NCI-H2196 treated with DMSO at 0.1 percent for 48 hours (cell line): ENCODE measurements at regions not wholly inside any gene's neighbourhood (a gene's known extent, or its start where the extent isn't known, plus 50 kb on each side); places are given as distances from the start of the nearest gene placed in this dataset.
A peak's percentile ranks its signal among the peaks of the same experiment; 100 is the strongest.
"Not testable (repeated sequence)": the region's sequence is repeated elsewhere in the genome, so short reads cannot be mapped to it uniquely, and the experiment has no call there.

Source experiments
- DNase-seq: peaks from one replicate; lab custom pipeline; 2025; ENCODE audit not compliant: unreplicated experiment; lab: John Stamatoyannopoulos, UW

DNA sequence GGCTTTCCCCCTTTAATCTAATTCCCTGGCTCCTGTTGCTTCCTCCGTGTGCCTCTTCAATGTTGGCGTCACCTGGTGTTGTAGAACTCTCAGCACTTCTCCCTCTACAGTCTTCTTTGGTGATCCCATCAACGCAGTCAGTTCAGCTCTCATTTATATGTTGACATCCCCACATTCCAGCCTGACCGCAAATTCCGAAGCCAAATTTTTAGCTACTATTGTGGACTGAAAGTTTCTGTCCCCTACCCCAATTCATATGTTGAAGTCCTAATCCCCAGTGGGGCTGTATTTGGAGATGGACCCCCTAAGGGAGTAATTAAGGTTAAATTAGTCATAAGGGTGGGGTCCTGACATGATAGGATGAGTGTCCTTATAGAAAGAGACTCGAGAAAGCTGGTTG is 210.6 kb upstream of the ADAMTSL1 start:
- no peak for DNase-seq

DNA sequence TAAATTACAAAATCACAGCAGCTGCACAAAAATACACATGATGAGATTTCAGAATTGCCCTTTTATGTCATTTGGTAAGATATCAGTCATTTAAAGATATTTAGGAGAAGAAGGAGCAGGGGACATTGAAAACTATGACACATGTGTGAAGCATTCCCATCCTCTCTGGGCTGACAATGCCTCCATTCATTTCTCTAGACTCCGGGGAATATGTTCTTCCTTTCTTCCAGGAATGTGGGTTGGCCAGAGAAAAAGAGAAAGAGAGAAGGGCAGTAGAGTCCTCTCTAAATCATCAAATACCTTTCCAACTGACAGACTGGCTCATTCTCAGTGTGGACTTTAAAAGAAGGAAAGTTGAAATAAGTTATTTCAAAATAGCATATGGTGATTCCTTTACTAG is 205.6 kb upstream of the ADAMTSL1 start:
- no peak for DNase-seq

DNA sequence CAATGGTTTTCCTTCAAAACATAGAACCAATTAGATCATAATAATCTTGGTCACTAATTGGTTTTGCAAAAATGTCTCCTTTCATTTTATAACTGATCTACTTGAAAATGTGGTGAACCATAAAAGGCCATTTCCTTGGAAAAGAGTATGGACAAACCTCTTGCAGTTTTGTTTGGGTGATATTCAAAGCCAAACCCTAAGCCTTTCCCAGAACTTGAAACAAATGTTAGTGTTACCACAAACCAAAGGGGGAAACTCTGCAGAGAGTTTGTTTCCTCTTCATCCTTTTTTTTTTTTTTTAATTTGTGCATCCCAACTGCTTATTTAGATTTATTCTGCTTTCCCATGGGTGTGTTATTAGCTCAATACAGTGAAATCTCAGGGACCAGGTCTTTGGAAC is 204.4 kb upstream of the ADAMTSL1 start:
- DNase-seq: no peak

DNA sequence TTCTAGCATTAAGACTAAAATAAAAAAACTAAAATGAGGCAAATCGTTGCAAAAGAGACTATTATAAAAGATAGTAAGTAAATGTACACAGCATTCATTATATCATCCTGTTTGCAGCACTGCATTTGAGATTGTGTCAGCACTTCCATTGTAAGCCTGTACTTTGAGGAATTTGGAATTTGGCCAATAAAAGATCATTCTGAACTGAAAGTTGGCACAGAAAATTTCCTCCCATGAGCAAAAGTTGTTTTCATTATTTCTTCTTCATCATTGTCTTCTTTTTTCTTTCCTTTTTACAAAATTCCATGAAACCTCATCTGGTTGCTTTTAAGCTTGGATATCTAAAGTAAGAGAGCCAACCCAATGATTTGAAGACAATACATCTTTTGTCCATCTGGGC is 199.3 kb upstream of the ADAMTSL1 start:
- no peak for DNase-seq

DNA sequence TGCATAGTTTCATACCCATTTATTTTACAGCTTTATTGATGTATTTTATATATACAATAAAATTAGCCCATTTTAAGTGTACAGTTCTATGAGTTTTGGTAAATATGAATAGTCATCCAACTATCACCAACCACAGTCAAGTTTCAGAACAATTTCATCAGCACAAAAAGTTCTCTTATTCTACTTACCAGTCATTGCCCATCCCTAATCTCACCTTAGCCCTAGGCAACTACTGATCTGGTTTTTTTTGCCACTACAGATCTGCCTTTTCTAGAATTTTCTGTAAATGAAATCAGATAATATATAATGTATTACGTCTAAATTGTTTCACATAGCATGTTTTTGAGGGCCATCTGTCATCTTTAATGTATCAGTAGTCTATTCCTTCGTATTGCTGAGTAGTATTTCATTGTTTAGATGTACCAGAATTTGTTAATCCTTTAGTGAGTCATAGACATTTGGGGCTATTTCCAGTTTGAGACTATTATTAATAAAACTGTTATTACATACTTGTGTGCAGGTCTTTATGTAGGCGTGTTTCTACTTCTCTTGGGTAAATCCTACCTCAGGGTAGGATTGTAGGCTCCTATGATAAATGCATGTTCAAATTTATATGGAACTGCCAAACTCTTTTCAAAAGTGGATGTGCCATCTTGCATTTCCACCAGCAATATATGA is 198.5 kb upstream of the ADAMTSL1 start:
- DNase-seq: no peak

DNA sequence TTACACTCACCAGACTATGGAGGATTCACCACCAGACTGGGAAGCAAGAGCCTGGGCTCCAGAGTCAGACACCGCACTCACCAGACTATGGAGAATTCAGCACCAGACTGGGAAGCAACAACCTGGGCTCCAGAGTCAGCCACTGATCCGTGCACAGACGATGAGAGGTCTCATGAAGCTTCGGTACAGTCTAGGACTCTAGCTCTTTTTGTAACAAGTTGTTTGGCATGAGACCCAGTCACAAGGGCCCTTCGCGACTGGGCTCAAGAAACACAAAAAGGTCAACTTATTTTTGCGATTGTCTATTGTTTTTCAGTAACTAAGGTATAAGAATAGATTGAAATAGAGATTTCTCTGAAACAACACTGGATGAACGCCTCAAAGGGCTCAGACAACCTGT is 192.7 kb upstream of the ADAMTSL1 start:
- DNase-seq: no peak

DNA sequence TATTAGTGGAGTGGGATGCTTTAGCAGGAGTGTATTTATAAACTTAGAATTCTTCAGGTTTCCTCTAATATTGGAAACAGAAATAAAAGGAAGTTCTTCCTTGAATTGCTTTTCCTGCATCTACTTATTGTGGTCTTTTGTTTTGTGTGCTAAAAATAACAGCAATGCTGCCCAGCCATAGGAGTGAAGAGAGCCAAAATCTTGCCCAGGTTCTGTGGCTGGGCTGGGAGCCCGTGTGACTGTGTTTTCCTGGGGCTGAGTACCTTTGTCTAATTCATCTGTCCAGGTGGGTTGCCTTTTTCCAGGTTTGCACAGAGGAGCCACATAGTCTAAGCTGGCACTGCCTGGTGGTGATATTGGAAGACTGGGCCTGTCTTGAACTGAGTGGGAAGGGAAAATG is 179.7 kb upstream of the ADAMTSL1 start:
- DNase-seq: no peak

DNA sequence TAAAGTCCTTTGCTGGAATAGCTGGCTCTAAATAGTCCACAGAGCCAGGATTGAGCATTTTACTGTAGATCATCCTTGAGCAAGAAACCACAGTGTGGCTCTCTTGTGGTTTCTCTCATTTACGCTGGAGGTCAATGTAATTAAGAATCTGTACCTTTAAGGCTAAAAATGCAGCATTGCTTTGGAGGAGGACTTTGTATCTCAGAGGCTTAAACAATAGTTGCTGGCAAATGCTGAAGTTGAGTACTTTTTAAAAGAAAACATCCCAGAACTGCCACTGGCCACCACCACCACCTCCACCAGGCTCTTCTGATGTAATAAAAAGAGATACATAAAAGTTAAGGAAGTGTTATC is 177.3 kb upstream of the ADAMTSL1 start:
- no peak for DNase-seq

DNA sequence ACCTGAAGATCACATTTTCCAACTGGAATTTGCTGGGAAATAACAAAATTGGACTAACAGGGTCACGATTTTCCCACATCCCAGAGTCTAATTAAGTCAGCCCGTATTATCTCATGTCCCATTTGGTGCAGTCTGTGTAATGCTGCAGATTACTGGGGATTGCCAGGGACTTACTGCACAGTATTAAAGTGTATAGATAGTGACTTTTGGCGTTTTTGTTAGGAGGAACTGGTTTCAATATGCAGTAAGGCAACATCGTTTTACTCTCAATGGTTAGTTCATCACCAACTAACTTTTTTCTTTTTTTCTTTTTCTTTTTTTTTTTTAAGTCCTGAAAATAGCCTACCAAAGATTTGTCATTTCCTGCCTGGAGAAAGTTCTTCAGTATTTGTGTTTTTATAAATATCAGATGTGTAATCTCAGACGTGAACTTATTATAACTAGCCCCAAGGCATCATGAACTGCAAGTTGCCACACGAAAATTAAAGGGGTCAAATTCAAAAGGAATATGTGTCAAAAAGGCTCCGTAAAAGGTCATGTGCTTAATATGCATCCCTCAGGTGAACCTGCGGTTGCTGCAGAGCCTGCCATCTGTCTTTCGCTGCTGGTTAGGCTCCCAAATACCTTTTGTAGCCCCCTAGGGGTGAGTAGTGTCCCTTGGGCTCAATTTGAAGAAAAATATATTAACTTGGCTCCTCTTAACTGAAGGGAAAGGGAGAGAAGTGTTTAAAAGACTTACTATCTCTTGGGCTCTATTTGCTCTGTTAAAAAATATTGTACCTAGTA is 176.7 kb upstream of the ADAMTSL1 start:
- no peak for DNase-seq

DNA sequence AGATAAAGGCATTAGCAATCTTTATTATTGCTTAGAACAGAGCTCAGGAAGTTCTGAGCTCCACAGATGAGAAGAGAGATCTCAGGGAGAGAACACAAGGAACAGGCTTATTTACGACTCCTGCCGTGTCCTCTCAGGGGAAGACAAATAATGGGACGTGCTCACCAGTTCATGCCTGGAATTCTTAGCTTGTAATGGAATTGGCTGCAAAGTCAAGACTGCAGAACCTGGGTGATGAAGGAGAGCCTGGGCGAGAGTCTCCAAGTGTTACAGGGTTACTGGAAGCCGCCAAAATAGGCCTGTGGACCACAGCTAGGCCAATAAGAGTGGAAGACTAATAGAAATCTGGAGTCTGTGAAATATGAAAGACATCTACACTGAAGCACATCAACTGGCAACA is 174.5 kb upstream of the ADAMTSL1 start:
- DNase-seq: no peak

DNA sequence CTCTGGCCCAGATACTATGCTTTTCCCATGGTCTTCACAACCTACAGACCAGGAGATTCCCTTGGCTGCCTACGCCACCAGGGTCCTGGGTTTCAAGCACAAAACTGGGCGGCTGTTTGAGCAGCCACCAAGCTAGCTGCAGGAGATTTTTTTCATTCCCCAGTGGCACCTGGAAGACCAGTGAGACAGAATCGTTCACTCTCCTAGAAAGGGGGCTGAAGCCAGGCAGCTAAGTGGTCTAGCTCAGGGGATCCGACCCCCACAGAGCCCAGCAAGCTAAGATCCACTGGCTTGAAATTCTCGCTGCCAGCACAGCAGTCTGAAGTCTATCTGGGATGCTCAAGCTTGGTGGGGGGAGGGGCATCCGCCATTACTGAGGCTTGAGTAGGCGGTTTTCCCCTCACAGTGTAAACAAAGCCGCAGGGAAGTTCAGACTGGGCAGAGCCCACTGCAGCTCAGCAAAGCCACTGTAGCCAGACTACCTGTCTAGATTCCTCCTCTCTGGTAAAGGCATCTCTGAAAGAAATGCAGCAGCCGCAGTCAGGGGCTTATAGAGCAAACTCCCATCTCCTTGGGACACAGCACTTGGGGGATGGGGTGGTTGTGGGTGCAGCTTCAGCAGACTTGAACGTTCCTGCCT is 168.7 kb upstream of the ADAMTSL1 start:
- DNase-seq: not testable (repeated sequence)

DNA sequence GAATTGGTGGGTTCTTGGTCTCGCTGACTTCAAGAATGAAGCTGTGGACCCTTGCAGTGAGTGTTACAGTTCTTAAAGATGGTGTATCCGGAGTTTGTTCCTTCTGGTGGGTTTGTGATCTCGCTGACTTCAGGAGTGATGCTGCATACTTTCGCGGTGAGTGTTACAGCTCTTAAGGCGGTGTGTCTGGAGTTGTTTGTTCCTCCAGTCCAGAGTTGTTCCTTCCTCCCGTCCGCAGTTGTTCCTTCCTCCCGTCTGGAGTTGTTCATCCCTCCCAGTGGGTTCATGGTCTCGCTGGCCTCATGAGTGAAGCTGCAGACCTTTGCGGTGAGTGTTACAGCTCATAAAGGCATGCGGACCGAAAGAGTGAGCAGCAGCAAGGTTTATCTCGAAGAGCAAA is 159.6 kb upstream of the ADAMTSL1 start:
- no peak for DNase-seq

DNA sequence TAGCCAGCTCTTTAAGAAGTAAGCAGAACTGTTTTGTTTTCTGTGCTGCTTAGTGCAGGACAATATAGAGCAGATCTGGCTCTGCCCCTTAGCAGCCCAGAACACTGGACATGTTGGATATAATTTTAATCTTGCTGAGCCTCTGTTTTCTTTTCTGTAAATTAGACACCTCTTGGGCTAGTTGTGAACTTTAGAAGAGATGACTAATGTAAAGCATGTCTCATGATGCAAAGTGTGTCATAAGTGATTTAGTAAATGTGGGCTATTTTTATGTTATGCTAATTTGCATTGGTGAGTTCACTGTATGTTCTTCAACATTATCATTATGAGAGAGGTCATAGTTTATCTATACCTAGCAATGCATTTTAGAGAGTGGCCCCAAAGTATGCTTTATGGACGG is 156.1 kb upstream of the ADAMTSL1 start:
- no peak for DNase-seq

DNA sequence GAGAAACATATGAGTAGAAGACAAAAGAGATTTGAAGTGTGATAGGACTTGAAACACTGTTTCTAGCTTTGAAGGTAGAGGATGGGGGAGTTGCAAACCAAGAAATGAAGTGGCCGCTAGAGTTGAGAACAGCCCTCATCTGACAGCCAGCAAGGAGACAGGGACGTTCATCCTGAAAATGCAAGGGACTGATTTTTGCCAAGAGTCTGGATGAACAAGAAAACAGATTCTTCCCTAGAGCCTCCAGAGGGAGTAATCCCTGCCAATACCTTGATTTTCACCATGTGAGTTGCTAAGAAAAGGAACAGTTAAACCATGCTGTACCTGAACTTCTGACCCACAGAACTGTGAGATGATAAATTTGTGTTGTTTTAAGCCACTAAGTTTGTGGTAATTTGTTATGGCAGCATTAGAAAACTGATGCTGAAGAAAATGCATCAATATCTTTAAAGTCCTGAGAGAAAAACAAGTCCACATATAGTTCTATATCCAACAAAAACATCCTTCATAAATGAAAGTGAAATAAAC is 154.0 kb upstream of the ADAMTSL1 start:
- DNase-seq: no peak

DNA sequence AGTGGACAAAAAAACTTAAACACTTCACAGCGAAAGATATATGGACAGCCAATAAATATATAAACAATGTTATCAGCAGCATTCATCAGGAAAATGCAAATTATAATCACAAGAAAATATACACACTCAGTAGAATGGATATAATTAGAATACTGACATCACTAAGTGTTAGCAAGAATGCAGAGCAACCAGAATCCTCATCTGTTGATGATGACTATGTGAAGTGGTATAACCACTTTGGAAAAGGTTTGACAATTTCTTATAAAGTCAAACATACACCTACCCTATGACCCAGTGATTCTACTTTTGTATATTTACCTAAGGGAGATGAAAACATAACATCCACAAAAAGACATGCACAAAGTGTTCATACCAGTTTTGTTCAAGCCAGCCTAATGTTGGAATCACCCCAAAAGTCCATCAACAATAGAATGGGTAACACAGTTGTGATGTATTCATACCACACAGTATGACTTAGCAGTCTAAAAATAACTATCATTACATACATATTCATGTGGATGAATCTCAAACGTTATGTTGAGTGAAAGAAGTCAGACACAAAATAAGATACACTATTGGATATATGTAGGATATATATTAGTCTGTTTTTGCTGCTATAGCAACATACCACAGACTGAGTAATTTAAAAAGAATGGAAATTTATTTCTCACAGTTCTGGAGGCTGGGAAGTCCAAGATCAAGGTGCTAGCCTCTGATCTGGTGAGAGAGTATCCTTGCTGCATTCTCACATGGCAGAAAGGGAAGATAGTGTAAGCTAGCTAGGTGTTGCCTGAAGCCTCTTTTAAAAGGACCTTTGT is 148.8 kb upstream of the ADAMTSL1 start:
- DNase-seq: no peak

DNA sequence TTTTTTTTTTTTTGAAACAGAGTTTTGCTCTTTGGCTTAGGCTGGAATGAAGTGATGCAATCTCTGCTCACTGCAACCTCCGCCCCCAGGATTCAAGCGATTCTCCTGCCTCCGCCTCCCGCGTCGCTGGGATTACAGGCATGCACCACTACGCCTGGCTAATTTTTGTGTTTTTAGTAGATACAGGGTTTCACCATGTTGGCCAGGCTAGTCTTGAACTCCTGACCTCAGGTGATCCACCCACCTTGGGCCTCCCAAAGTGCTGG is 148.3 kb upstream of the ADAMTSL1 start:
- not testable (repeated sequence) for DNase-seq

DNA sequence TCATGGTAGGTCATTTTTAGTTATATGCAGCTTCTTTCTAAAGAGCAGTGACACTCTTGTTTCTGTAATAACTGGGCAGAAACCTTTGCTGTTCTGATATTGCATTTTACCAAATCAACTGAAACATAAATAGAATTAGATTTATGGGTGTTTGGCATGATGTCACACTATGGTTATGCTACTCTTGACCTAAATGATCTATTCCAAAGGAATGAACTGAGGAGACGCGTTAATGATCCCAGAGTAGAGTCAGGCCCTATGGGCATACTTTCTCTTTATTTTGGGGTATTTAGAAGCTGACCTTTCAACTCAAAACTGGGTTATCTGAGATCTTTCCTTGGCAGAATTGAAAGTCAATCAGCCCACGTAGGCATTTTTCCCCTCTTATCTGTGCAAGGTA is 146.8 kb upstream of the ADAMTSL1 start:
- no peak for DNase-seq

DNA sequence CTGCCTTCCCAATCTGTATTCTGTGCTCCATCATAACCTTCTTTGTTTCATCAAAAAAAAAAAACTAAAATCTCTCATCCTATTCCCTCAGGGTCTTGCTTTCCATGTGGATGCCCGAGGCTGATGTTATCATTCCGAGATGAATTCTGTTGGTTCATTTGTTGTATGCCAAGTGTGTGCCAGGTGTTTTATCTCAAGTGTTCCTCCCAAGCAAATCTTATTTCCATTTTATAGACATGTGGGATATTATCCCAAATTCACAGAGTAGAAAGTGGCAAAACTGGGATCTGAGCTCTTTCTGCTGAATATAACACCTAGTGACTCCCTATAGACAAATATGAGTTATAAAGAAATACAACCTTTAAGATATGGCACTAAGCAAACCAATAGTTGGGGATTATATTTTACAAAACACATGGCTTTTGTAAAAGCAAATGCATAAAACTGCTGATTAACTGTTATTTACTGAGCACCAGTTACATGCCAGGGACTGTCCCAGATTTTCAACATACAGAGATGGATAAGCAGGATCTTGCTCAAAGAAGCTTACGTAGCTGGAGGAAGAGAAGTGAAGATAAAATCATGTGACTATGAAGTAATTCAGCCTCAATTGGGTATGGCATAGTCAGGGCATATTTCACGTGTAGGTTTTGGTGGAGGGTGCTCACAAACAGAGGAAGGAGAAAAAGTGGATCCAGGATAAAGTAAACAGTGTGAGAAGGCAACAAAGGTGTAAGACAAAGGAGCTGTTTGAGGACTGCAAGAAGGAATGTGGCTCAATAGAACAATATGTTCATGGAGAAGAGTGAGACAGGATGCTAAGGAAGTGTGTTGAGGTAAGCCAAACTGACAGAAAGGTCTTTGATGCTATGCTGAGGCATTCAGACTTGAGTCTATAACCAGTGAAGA is 143.3 kb upstream of the ADAMTSL1 start:
- DNase-seq: no peak

DNA sequence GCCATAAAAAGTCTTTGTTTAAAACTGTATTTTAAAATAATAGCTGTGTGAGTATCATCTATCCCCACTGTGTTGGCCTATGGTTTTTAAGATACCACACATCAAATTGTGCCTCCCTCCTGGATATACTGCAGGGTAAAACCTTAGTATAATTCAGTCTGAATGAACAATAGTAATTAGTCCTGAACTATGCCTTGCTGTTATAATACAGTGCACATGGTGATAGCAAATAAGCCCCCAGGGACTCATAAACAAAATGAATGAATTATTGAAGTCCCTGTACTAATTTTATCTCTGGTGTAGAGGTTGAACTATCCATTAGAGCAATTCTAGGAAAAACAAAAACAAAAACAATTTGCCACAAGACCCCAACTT is 142.7 kb upstream of the ADAMTSL1 start:
- DNase-seq: no peak

DNA sequence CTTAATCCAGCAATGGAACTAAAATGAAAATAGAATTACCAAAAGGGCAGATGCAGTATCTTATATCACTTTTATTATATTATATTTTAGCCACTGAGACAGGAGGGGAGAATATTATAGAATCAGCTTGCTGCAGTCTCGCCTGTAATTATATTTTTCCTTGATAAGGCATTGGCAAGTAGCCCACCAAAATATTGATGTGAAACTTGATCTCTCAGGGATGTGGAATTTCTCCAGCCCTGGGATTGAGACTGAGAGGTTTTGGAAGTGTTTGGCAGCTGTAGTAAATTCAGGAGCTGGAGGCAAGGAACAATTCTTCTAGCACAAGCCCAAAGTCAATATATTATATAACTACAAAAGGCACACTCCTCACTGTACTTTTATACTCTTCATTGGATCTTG is 142.1 kb upstream of the ADAMTSL1 start:
- DNase-seq: peak; percentile 5

DNA sequence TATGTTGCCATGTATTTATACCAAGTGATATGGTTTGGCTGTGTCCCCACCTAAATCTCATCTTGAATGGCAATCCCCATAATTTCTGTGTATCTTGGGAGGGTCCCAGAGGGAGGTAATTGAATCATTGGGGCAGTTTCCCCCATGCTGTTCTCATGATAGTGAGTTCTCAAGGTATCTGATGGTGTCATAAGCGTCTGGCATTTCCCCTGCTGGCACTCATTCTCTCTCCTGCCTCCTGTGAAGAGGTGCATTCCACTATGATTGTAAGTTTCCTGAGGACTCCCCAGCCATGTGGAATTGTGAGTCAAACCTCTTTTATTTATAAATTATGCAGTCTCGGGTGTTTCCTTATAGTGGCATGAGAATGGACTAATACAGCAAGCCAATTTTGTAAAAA is 140.8 kb upstream of the ADAMTSL1 start:
- DNase-seq: no peak
